Common myeloid progenitor, CD34-positive (primary cell): ENCODE measurements at regions not wholly inside any gene's neighbourhood (a gene's known extent, or its start where the extent isn't known, plus 50 kb on each side); places are given as distances from the start of the nearest gene placed in this dataset.

ENCODE experiments used
- CTCF ChIA-PET: fragments of 350-600 bp; sonication (Branson Sonifier 250); formaldehyde crosslinking; loops from one replicate; lab custom pipeline; 2021; ENCODE audit warnings: antibody characterized with exemption; lab: Charles Lee
- POLR2A ChIA-PET: fragments of 350-600 bp; sonication (Branson Sonifier 250); formaldehyde crosslinking; loops from one replicate; lab custom pipeline; 2021; ENCODE audit warnings: antibody characterized with exemption; lab: Charles Lee
- DNase-seq, 3 donors: peaks; one replicate each; pipeline versions ENCODE4 v3.0.0 to v3.0.0-alpha.2; 2013
- H3K27ac ChIP-seq, 2 experiments: 1 replicate in 1 of 2; 2 replicates in 1 of 2; pipeline ENCODE4 v1.7.0; 2013; ENCODE audit warnings: inconsistent platforms in 2 of 2, low read length in 2 of 2, mild to moderate bottlenecking in 2 of 2, low read depth in 1 of 2, moderate library complexity in 1 of 2; ENCODE audit not compliant: severe bottlenecking in 2 of 2, insufficient read depth in 1 of 2, poor library complexity in 1 of 2
- H3K27me3 ChIP-seq, 5 experiments: replicated peaks in 2 of 5; 1 replicate in 3 of 5; 2 replicates in 2 of 5; pipeline versions ENCODE4 v1.6.1 to v1.7.0; 2013; ENCODE audit warnings: low read length in 4 of 5, mild to moderate bottlenecking in 2 of 5, moderate library complexity in 2 of 5, inconsistent platforms in 1 of 5; ENCODE audit not compliant: insufficient read depth in 5 of 5, control insufficient read depth in 4 of 5
- H3K36me3 ChIP-seq, 4 experiments: 1 replicate in 2 of 4; 2 replicates in 2 of 4; pipeline versions ENCODE4 v1.6.1 to v1.7.0; 2013; ENCODE audit warnings: low read length in 3 of 4, control low read depth in 1 of 4, mild to moderate bottlenecking in 1 of 4; ENCODE audit not compliant: control insufficient read depth in 4 of 4, insufficient read depth in 4 of 4
- H3K4me1 ChIP-seq, 4 experiments: 1 replicate in 3 of 4; 2 replicates in 1 of 4; pipeline versions ENCODE4 v1.6.1 to v1.7.1; 2013; ENCODE audit warnings: low read length in 3 of 4, mild to moderate bottlenecking in 3 of 4, control low read depth in 1 of 4, inconsistent platforms in 1 of 4, moderate library complexity in 1 of 4; ENCODE audit not compliant: control insufficient read depth in 4 of 4, insufficient read depth in 4 of 4; ENCODE audit errors: control extremely low read depth in 1 of 4
- H3K4me3 ChIP-seq, 7 experiments: 1 replicate in 4 of 7; 2 replicates in 3 of 7; pipeline versions ENCODE4 v1.5.1 to v1.7.0; 2013; ENCODE audit warnings: mild to moderate bottlenecking in 7 of 7, low read length in 6 of 7, moderate library complexity in 6 of 7, inconsistent platforms in 2 of 7, low read depth in 2 of 7, control low read depth in 1 of 7; ENCODE audit not compliant: insufficient read depth in 4 of 7, control insufficient read depth in 1 of 7; ENCODE audit errors: extremely low read depth in 1 of 7
- H3K9me3 ChIP-seq, 5 experiments: 1 replicate in 4 of 5; 2 replicates in 1 of 5; pipeline versions ENCODE4 v1.6.1 to v1.7.1; 2013; ENCODE audit warnings: low read length in 4 of 5, mild to moderate bottlenecking in 2 of 5, inconsistent platforms in 1 of 5, low read depth in 1 of 5, moderate library complexity in 1 of 5; ENCODE audit not compliant: control insufficient read depth in 4 of 5, insufficient read depth in 2 of 5; ENCODE audit errors: control extremely low read depth in 1 of 5
- WGBS: methylation state at CpG from one replicate; pipeline ENCODE4 v1.1.5; 2013; ENCODE audit not compliant: insufficient coverage; 5-methylcytosine and 5-hydroxymethylcytosine counted together

GRCh38 chr5:89996890-89997289, 412.7 kb downstream of the CETN3 start:
- Histone ChIP-seq H3K27ac (no peak overlapping the region), H3K36me3 (no peaks in the 10 kb centered on the region), H3K9me3 (no peaks in the 10 kb centered on the region), H3K4me1 (peaks cover 0 to 2% (median 0%) of the 10 kb centered on the region in 4 experiments), H3K27me3 (no peaks in the 10 kb centered on the region), H3K4me3 (no peak overlapping the region)
- peak in 1 of 3 donors; percentile 2 for DNase-seq
- 96% methylated on average over 3 of the region's 5 CpGs for WGBS
- ChIA-PET CTCF (no interaction called here), POLR2A (no interaction called here)

- no peak overlapping the region for H3K4me3 ChIP-seq
- no peak overlapping the region for H3K27ac ChIP-seq
- DNase-seq = no peak
- CTCF ChIA-PET = no interaction called here
- peaks cover 0 to 2% (median 0%) of the 10 kb centered on the region in 4 experiments for H3K4me1 ChIP-seq
- POLR2A ChIA-PET = no interaction called here
- WGBS = 100% methylated on average over 1 of the region's 1 CpG
- no peaks in the 10 kb centered on the region for H3K36me3 ChIP-seq
- H3K27me3 ChIP-seq = no peaks in the 10 kb centered on the region
- H3K9me3 ChIP-seq = peaks cover 0 to 2% (median 0%) of the 10 kb centered on the region in 5 experiments
These were observed 413.2 kb downstream of the CETN3 start for GRCh38 chr5:89996335-89996734.

- no peaks in the 10 kb centered on the region for H3K36me3 ChIP-seq
- H3K4me1 ChIP-seq = peaks cover 0 to 2% (median 0%) of the 10 kb centered on the region in 4 experiments
- no peaks in the 10 kb centered on the region for H3K27me3 ChIP-seq
- DNase-seq = no peak
- peaks cover 0 to 2% (median 0%) of the 10 kb centered on the region in 5 experiments for H3K9me3 ChIP-seq
- ChIA-PET CTCF (interaction anchor here (1.5 kb wide), 1 partner anchor 87 kb away, joined by 4 read pairs; no protein-coding TSS in a partner anchor), POLR2A (no interaction called here)
- no peak overlapping the region for H3K4me3 ChIP-seq
- H3K27ac ChIP-seq = no peak overlapping the region
These were observed 415.3 kb downstream of the CETN3 start for GRCh38 chr5:89994266-89994665.

GRCh38 chr5:89992201-89992600, 417.4 kb downstream of the CETN3 start:
- H3K4me3 ChIP-seq = no peak overlapping the region
- 100% methylated on average over 3 of the region's 3 CpGs for WGBS
- ChIA-PET POLR2A (no interaction called here), CTCF (no interaction called here)
- H3K36me3 ChIP-seq = no peaks in the 10 kb centered on the region
- H3K27me3 ChIP-seq = no peaks in the 10 kb centered on the region
- no peak for DNase-seq
- no peak overlapping the region for H3K27ac ChIP-seq
- peaks cover 0 to 2% (median 0%) of the 10 kb centered on the region in 5 experiments for H3K9me3 ChIP-seq
- H3K4me1 ChIP-seq = peaks cover 0 to 1% (median 0%) of the 10 kb centered on the region in 4 experiments

GRCh38 chr5:89991592-89991991, 418.0 kb downstream of the CETN3 start:
- H3K9me3 ChIP-seq = peaks cover 0 to 2% (median 0%) of the 10 kb centered on the region in 5 experiments
- CTCF ChIA-PET = no interaction called here
- POLR2A ChIA-PET = no interaction called here

GRCh38 chr5:89989776-89990175, 419.8 kb downstream of the CETN3 start:
- DNase-seq = no peak
- H3K27me3 ChIP-seq = no peaks in the 10 kb centered on the region
- POLR2A ChIA-PET = no interaction called here
- no peak overlapping the region for H3K27ac ChIP-seq
- no peak overlapping the region for H3K4me3 ChIP-seq
- peaks cover 0 to 2% (median 0%) of the 10 kb centered on the region in 5 experiments for H3K9me3 ChIP-seq
- CTCF ChIA-PET = no interaction called here
- H3K36me3 ChIP-seq = no peaks in the 10 kb centered on the region
- H3K4me1 ChIP-seq = no peaks in the 10 kb centered on the region

More at GRCh38 chr5:89991592-89991991, 418.0 kb downstream of the CETN3 start:
- 96% methylated on average over 2 of the region's 2 CpGs for WGBS
- DNase-seq = no peak
- Histone ChIP-seq H3K27ac (no peak overlapping the region), H3K4me1 (no peaks in the 10 kb centered on the region), H3K36me3 (no peaks in the 10 kb centered on the region), H3K4me3 (no peak overlapping the region), H3K27me3 (no peaks in the 10 kb centered on the region)

- H3K27ac ChIP-seq = no peak overlapping the region
- no peaks in the 10 kb centered on the region for H3K36me3 ChIP-seq
- CTCF ChIA-PET = no interaction called here
- no peaks in the 10 kb centered on the region for H3K4me1 ChIP-seq
- peaks cover 0 to 2% (median 0%) of the 10 kb centered on the region in 5 experiments for H3K9me3 ChIP-seq
- no peak for DNase-seq
- H3K4me3 ChIP-seq = no peak overlapping the region
- WGBS = 100% methylated on average over 3 of the region's 5 CpGs
- no peaks in the 10 kb centered on the region for H3K27me3 ChIP-seq
- POLR2A ChIA-PET = no interaction called here
These were observed 420.4 kb downstream of the CETN3 start for GRCh38 chr5:89988998-89989655.
